K562 (cell line): ENCODE measurements at regions not wholly inside any gene's neighbourhood (a gene's known extent, or its start where the extent isn't known, plus 50 kb on each side); places are given as distances from the start of the nearest gene placed in this dataset.

Experiments
- ATAC-seq: fragments of 200-7000 bp; cut with Tn5 transposase; 3 replicates; pipeline ENCODE4 v1.9.1; 2020; ENCODE audit warnings: moderate library complexity
- BruUV-seq: library from RNA; stranded (reverse); fragments of 400-500 nt; replicated peaks from 2 replicates; lab custom pipeline; 2021; lab: Mats Ljungman, UMichigan
- CTCF ChIA-PET: fragments of 300-600 bp; formaldehyde crosslinking; extraction: SDS; loops from one replicate; lab custom pipeline; 2021; ENCODE audit warnings: low intra/inter-chr PET ratio; lab: Yijun Ruan, JAX
- POLR2A ChIA-PET: fragments of 300-600, 350-650 bp; sonication (Branson Sonifier 250); formaldehyde crosslinking; extraction: SDS; loops from one replicate; lab custom pipeline; 2021; ENCODE audit warnings: antibody characterized with exemption, inconsistent platforms; lab: Yijun Ruan, JAX
- DNase-seq, 4 experiments: peaks; one replicate each; pipeline versions ENCODE4 v3.0.0 to v3.0.0-alpha.2; 2011 to 2018; ENCODE audit warnings: low spot score in 3 of 4, mixed read lengths in 3 of 4; ENCODE audit errors: extremely low read depth in 1 of 4
- FAIRE-seq: peaks from 2 replicates; lab custom pipeline; 2011; peaks lifted over from hg19 to GRCh38; lab: Jason Lieb, UNC
- H2AFZ ChIP-seq: 2 replicates; pipeline ENCODE4 v1.6.0; 2011; ENCODE audit warnings: low read depth, low read length, control low read depth, inconsistent platforms
- H3K27ac ChIP-seq: fragments of 200-600 bp; 3 replicates; pipeline ENCODE4 v1.8.0; 2011; ENCODE audit warnings: low read depth, mild to moderate bottlenecking, control low read depth, inconsistent platforms, low read length, moderate library complexity, mixed read lengths; ENCODE audit errors: extremely low read depth
- H3K27me3 ChIP-seq, 2 experiments: fragments of 300-600 bp in 1 of 2; 2 replicates in 1 of 2; 3 replicates in 1 of 2; pipeline versions ENCODE4 v1.6.0 to v1.8.0; 2011; ENCODE audit warnings: inconsistent platforms in 2 of 2, low read length in 2 of 2, mild to moderate bottlenecking in 1 of 2, mixed read lengths in 1 of 2, moderate library complexity in 1 of 2; ENCODE audit not compliant: control insufficient read depth in 2 of 2, insufficient read depth in 2 of 2
- H3K36me3 ChIP-seq: fragments of 300-600 bp; 3 replicates; pipeline ENCODE4 v1.8.0; 2011; ENCODE audit warnings: mild to moderate bottlenecking, low read length, inconsistent platforms; ENCODE audit not compliant: control insufficient read depth, insufficient read depth
- H3K4me1 ChIP-seq, 2 experiments: fragments of 200-600 bp in 1 of 2; replicated peaks in 1 of 2; 2 replicates in 1 of 2; 3 replicates in 1 of 2; pipeline versions ENCODE4 v1.5.1 to v1.8.0; 2011; ENCODE audit warnings: inconsistent platforms in 2 of 2, low read length in 2 of 2, mild to moderate bottlenecking in 1 of 2, mixed read lengths in 1 of 2, moderate library complexity in 1 of 2; ENCODE audit not compliant: control insufficient read depth in 2 of 2, insufficient read depth in 2 of 2
- H3K4me2 ChIP-seq: 2 replicates; pipeline ENCODE4 v1.6.1; 2011; ENCODE audit warnings: low read length, control low read depth, inconsistent platforms, mixed read lengths; ENCODE audit not compliant: insufficient read depth
- H3K4me3 ChIP-seq: fragments of 200-600 bp; sonication (generic), shearing (Covaris generic); 2 replicates; pipeline ENCODE4 v1.5.1; 2016; ENCODE audit warnings: control low read depth, inconsistent platforms
- H3K79me2 ChIP-seq: fragments of 200-600 bp; 3 replicates; pipeline ENCODE4 v1.8.0; 2011; ENCODE audit warnings: low read length, inconsistent platforms; ENCODE audit not compliant: control insufficient read depth, insufficient read depth
- H3K9ac ChIP-seq, 2 experiments: 2 replicates each; pipeline versions ENCODE4 v1.6.0 to v1.6.1; 2011; ENCODE audit warnings: low read depth in 2 of 2, low read length in 2 of 2, control low read depth in 1 of 2, inconsistent platforms in 1 of 2, mild to moderate bottlenecking in 1 of 2, mixed read lengths in 1 of 2; ENCODE audit not compliant: insufficient read depth in 1 of 2
- H3K9me1 ChIP-seq: one replicate; pipeline ENCODE4 v1.6.0; 2011; ENCODE audit warnings: inconsistent platforms, mild to moderate bottlenecking, low read length, moderate library complexity; ENCODE audit not compliant: control insufficient read depth, insufficient read depth
- H3K9me3 ChIP-seq: replicated peaks from 2 replicates; pipeline ENCODE4 v1.5.1; 2011; ENCODE audit warnings: low read depth, low read length, inconsistent platforms; ENCODE audit not compliant: control insufficient read depth, insufficient read depth
- H4K20me1 ChIP-seq: replicated peaks from 2 replicates; pipeline ENCODE4 v1.6.1; 2011; ENCODE audit warnings: low read length, inconsistent platforms, mixed read lengths; ENCODE audit not compliant: control insufficient read depth, insufficient read depth
- C11orf30 ChIP-seq: fragments of 450-650 bp; IDR thresholded peaks from 2 replicates; pipeline ENCODE4 v1.6.1; 2016; ENCODE audit warnings: low read depth, mild to moderate bottlenecking
- CXXC5 ChIP-seq: fragments of 250-450 bp; sonication (Bioruptor Pico); IDR thresholded peaks from 2 replicates; pipeline ENCODE4 v1.8.0; 2022; ENCODE audit warnings: inconsistent platforms, mild to moderate bottlenecking, moderate library complexity
- NFE2 ChIP-seq: IDR thresholded peaks from 2 replicates; pipeline ENCODE4 v1.6.1; 2014; ENCODE audit warnings: antibody characterized with exemption, low read depth
- NFIC ChIP-seq: fragments of 450-650 bp; IDR thresholded peaks from 2 replicates; pipeline ENCODE4 v1.6.1; 2017; ENCODE audit warnings: mild to moderate bottlenecking, inconsistent platforms
- NR2C1 ChIP-seq, 2 experiments: fragments of 450-650 bp; IDR thresholded peaks; 2 replicates each; pipeline ENCODE4 v1.6.1; 2017; ENCODE audit warnings: mild to moderate bottlenecking in 2 of 2, antibody characterized with exemption in 1 of 2, inconsistent platforms in 1 of 2, missing compliant biosample characterization in 1 of 2, missing genetic modification characterization in 1 of 2
- POLR2B ChIP-seq: fragments of 450-650 bp; IDR thresholded peaks from 2 replicates; pipeline ENCODE4 v1.6.1; 2018; ENCODE audit warnings: low read depth; ENCODE audit not compliant: partially characterized antibody
- POLR3A ChIP-seq: IDR thresholded peaks from 2 replicates; pipeline ENCODE4 v1.6.1; 2011; ENCODE audit warnings: borderline replicate concordance, mild to moderate bottlenecking, moderate library complexity; ENCODE audit not compliant: insufficient read length, insufficient read depth; ENCODE audit errors: extremely low read depth
- RFX5 ChIP-seq: IDR thresholded peaks from 2 replicates; pipeline ENCODE4 v1.6.1; 2011; ENCODE audit warnings: low read depth, mild to moderate bottlenecking, improper control_type of control experiment, low read length
- SOX6 ChIP-seq: fragments of 450-650 bp; IDR thresholded peaks from 2 replicates; pipeline ENCODE4 v1.6.1; 2014; ENCODE audit warnings: mild to moderate bottlenecking
- WGBS: fragments of 100-300 bp; shearing (Covaris generic); methylation state at CpG from one replicate; pipeline ENCODE4 v1.1.6; 2016; ENCODE audit warnings: low coverage, mixed read lengths; ENCODE audit not compliant: insufficient coverage; ENCODE audit errors: missing lambda C conversion rate; 5-methylcytosine and 5-hydroxymethylcytosine counted together
- in situ Hi-C: fragments of 300-500 bp; cut with MboI; formaldehyde crosslinking; loops from 4 replicates; pipeline ENCODE4 v1.15.0; 2018; ENCODE audit warnings: inconsistent platforms, mixed read lengths
- intact Hi-C: fragments of 100-400 bp; cut with micrococcal nuclease; formaldehyde crosslinking; loops from 2 replicates; pipeline ENCODE4 v1.14.2; 2022
- TF ChIP-seq, protein P1 (sequence below): sonication (generic); formaldehyde crosslinking; IDR thresholded peaks from 2 replicates; pipeline ENCODE4 v1.8.0; 2022; ENCODE audit warnings: missing genetic modification reagents, mild to moderate bottlenecking, moderate library complexity, borderline replicate concordance
- TF ChIP-seq, protein P2 (sequence below): sonication (generic); formaldehyde crosslinking; IDR thresholded peaks from 2 replicates; pipeline ENCODE4 v1.8.0; 2022; ENCODE audit warnings: missing genetic modification reagents, mild to moderate bottlenecking, borderline replicate concordance
- TF ChIP-seq, protein P3 (sequence below): fragments of 250-450 bp; sonication (Bioruptor Pico); IDR thresholded peaks from 2 replicates; pipeline ENCODE4 v1.9.0; 2021; ENCODE audit warnings: mild to moderate bottlenecking, inconsistent platforms

DNA sequence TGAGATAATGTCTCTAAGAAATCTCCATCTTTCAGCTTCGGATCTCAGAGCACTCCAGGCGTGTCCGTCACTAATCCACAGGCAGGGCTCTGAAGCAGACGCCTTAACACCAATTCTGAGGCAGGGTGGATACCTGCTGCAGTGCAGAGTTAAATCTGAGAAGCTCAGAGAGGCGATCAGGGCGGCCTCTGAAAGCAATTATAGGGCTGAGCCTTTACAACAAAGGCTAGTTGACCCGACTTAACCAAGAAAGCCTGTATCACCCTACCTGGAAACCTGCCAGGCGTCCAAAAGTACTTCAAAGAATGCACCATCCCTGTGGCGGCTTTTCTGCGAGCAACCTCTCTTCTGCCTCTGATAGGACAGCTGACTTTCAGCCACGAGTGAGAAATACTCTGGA lies 134.8 kb upstream of the MSX2 start:
- H3K4me2 ChIP-seq = no peak overlapping the region
- ATAC-seq = peak; percentile 55; the same call in 2 of the 3 replicates

DNA sequence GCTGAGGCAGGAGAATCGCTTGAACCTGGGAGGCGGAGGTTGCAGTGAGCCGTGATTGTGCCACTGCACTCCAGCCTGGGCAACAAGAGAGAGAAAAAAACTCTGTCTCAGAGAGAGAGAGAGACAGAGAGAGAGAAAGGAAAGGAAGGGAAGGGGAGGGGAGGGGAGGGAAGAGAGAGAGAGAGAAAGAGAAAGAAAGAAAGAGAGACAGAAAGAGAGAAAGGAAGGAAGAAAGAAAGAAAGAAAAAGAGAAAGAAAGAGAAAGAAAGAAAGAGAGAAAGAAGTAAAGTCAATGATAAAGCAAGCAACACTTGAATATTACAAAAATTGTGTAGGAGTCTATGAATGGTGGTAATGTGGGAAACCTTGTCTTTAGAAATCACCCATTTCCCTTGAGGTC lies 133.6 kb upstream of the MSX2 start:
- no TSS peak for BruUV-seq
- Histone ChIP-seq H3K9me3 (no peaks in the 10 kb centered on the region), H4K20me1 (no peaks in the 10 kb centered on the region), H3K9me1 (no peaks in the 10 kb centered on the region), H3K27me3 (peaks cover 0 to 4% of the 10 kb centered on the region in 2 experiments; a peak in 1 of 5 replicates), H2AFZ (no peak overlapping the region), H3K79me2 (no peaks in the 10 kb centered on the region), H3K27ac (no peak overlapping the region), H3K36me3 (no peaks in the 10 kb centered on the region), H3K4me1 (peaks cover 0 to 2% of the 10 kb centered on the region in 2 experiments; a peak in 3 of 5 replicates), H3K4me2 (no peak overlapping the region), H3K9ac (no peak overlapping the region), H3K4me3 (no peak overlapping the region)
- ChIA-PET POLR2A (no interaction called here), CTCF (no interaction called here)
- ATAC-seq (no peak), DNase-seq (no peak), FAIRE-seq (no peak)
- WGBS = no CpG with 5 or more reads among the region's 3 CpGs
- in situ Hi-C loops = no loop called here
- intact Hi-C loops = no loop called here
- TF ChIP-seq NR2C1 (IDR thresholded peaks at IDR 0.05) (no peak), NR2C1 (tag; IDR thresholded peaks at IDR 0.05) (no peak), RFX5 (no peak), POLR3A (no peak), CXXC5 (CRISPR knock-in tag) (no peak)
- TF ChIP-seq, protein P1, sequence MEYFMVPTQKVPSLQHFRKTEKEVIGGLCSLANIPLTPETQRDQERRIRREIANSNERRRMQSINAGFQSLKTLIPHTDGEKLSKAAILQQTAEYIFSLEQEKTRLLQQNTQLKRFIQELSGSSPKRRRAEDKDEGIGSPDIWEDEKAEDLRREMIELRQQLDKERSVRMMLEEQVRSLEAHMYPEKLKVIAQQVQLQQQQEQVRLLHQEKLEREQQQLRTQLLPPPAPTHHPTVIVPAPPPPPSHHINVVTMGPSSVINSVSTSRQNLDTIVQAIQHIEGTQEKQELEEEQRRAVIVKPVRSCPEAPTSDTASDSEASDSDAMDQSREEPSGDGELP = no peak
- TF ChIP-seq, protein P2, sequence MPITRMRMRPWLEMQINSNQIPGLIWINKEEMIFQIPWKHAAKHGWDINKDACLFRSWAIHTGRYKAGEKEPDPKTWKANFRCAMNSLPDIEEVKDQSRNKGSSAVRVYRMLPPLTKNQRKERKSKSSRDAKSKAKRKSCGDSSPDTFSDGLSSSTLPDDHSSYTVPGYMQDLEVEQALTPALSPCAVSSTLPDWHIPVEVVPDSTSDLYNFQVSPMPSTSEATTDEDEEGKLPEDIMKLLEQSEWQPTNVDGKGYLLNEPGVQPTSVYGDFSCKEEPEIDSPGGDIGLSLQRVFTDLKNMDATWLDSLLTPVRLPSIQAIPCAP = no peak
- TF ChIP-seq, protein P3, sequence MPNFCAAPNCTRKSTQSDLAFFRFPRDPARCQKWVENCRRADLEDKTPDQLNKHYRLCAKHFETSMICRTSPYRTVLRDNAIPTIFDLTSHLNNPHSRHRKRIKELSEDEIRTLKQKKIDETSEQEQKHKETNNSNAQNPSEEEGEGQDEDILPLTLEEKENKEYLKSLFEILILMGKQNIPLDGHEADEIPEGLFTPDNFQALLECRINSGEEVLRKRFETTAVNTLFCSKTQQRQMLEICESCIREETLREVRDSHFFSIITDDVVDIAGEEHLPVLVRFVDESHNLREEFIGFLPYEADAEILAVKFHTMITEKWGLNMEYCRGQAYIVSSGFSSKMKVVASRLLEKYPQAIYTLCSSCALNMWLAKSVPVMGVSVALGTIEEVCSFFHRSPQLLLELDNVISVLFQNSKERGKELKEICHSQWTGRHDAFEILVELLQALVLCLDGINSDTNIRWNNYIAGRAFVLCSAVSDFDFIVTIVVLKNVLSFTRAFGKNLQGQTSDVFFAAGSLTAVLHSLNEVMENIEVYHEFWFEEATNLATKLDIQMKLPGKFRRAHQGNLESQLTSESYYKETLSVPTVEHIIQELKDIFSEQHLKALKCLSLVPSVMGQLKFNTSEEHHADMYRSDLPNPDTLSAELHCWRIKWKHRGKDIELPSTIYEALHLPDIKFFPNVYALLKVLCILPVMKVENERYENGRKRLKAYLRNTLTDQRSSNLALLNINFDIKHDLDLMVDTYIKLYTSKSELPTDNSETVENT (CRISPR knock-in tag) = no peak

More for the DNA sequence above, 134.8 kb upstream of the MSX2 start:
- POLR2A ChIA-PET = interaction anchor here (0.7 to 1.0 kb wide), 2 partner anchors 15 to 22 kb away, joined by 3 read pairs; no protein-coding TSS in a partner anchor
- 0% methylated on average over 11 of the region's 11 CpGs for WGBS
- Histone ChIP-seq H4K20me1 (no peaks in the 10 kb centered on the region), H3K36me3 (no peaks in the 10 kb centered on the region), H3K9me1 (no peaks in the 10 kb centered on the region), H3K79me2 (no peaks in the 10 kb centered on the region), H2AFZ (no peak overlapping the region), H3K4me1 (peaks cover 0 to 2% of the 10 kb centered on the region in 2 experiments; a peak in 3 of 5 replicates), H3K9ac (no peak overlapping the region), H3K27ac (no peak overlapping the region), H3K4me3 (no peak overlapping the region), H3K9me3 (no peaks in the 10 kb centered on the region), H3K27me3 (peaks cover 0 to 4% of the 10 kb centered on the region in 2 experiments; a peak in 1 of 5 replicates)
- intact Hi-C loops (no loop called here), in situ Hi-C loops (no loop called here)
- peak; percentile 26; the same call in 1 of the 2 replicates for TF ChIP-seq SOX6
- peak; percentile 15; the same call in 1 of the 2 replicates for TF ChIP-seq C11orf30
- no peak for TF ChIP-seq POLR2B
- TF ChIP-seq NFIC = peak; percentile 84
- TF ChIP-seq NFE2 = peak; percentile 65
- FAIRE-seq = peak; percentile 51
- no TSS peak for BruUV-seq
- CTCF ChIA-PET = no interaction called here
- peak; percentile 13 to 58 (median 22) for DNase-seq
